PFSK-1 (cell line): ENCODE measurements at regions not wholly inside any gene's neighbourhood (a gene's known extent, or its start where the extent isn't known, plus 50 kb on each side); places are given as distances from the start of the nearest gene placed in this dataset.

Source experiments
- POLR2AphosphoS5 ChIP-seq: IDR thresholded peaks from 2 replicates; pipeline ENCODE4 v1.6.1; 2012; ENCODE audit warnings: low read depth, mild to moderate bottlenecking, control low read depth, low read length, moderate library complexity
- TAF1 ChIP-seq: IDR thresholded peaks from 2 replicates; pipeline ENCODE4 v1.6.1; 2012; ENCODE audit warnings: low read length, control low read depth, borderline replicate concordance; ENCODE audit not compliant: insufficient read depth
- TF ChIP-seq, protein P1 (sequence below), 2 experiments: IDR thresholded peaks; 2 replicates each; pipeline versions ENCODE4 v1.6.1 to v1.8.0; 2011 to 2012; ENCODE audit warnings: low read depth in 2 of 2, low read length in 2 of 2, control low read depth in 1 of 2, inconsistent platforms in 1 of 2, mild to moderate bottlenecking in 1 of 2, moderate library complexity in 1 of 2; ENCODE audit not compliant: insufficient read depth in 1 of 2

DNA sequence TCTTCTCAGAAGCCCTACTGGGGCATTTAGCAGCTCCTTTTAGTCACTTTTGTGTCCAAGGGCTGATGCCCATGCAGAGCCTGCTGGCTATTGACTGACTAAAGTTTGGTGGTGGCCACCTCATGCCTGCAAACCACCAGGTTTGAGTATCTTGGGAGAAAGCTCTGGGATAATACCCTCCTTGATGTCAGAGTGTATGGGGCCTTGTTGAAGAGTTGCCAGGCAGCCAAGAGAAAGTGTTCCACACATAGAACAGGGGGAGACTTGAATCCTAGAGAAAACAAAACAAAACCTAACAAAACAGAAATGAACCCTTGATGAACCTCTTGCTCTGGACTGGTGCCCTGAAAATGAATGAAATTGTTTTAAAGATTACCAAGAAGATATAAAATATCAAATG, 1024.6 kb downstream of the SORCS1 start:
- TF ChIP-seq POLR2AphosphoS5: no peak
- no peak for TF ChIP-seq TAF1
- TF ChIP-seq, protein P1, sequence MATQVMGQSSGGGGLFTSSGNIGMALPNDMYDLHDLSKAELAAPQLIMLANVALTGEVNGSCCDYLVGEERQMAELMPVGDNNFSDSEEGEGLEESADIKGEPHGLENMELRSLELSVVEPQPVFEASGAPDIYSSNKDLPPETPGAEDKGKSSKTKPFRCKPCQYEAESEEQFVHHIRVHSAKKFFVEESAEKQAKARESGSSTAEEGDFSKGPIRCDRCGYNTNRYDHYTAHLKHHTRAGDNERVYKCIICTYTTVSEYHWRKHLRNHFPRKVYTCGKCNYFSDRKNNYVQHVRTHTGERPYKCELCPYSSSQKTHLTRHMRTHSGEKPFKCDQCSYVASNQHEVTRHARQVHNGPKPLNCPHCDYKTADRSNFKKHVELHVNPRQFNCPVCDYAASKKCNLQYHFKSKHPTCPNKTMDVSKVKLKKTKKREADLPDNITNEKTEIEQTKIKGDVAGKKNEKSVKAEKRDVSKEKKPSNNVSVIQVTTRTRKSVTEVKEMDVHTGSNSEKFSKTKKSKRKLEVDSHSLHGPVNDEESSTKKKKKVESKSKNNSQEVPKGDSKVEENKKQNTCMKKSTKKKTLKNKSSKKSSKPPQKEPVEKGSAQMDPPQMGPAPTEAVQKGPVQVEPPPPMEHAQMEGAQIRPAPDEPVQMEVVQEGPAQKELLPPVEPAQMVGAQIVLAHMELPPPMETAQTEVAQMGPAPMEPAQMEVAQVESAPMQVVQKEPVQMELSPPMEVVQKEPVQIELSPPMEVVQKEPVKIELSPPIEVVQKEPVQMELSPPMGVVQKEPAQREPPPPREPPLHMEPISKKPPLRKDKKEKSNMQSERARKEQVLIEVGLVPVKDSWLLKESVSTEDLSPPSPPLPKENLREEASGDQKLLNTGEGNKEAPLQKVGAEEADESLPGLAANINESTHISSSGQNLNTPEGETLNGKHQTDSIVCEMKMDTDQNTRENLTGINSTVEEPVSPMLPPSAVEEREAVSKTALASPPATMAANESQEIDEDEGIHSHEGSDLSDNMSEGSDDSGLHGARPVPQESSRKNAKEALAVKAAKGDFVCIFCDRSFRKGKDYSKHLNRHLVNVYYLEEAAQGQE (IDR thresholded peaks at IDR 0.05; ENCODE audit: insufficient read depth in 1 of 2, low read depth in 2 of 2, low read length in 2 of 2): no peak
